ENCODE measurements at regions not wholly inside any gene's neighbourhood (a gene's known extent, or its start where the extent isn't known, plus 50 kb on each side); places are given as distances from the start of the nearest gene placed in this dataset.

DNA sequence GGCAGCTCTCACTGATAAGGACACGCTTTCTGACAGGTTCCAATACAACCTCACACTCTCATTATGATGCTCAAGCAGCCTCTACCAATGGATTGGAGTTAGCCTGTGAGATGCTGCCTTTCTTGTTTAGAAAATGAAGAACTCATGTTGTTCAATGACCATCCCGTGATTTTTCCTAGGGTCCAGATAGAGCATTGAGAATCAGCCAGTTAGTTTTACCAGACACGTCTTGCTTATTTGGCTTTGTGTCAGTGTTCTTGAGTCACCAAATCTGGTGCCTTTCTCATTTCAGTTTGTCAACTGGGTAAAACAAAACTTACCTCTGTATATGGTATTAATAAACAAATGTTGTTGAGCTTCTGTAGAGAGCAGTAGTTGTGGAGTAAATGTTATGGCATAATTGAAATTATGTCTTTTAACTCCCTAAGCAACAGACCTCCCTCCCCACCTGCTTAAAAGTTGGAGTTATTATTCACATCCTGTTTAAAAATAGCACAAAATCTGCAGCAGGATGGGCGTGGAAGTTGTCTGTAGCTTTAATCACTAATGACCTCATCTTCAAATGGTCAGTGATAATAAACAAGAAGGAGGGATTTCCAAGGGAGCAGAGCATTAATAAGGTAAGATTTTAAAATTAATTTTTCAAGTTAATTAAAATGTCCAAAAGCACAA, 167.3 kb downstream of the HRH4 start:
- Histone ChIP-seq H3K79me2 (ENCODE audit: insufficient read depth, low read length) (no peaks in the 10 kb centered on the region), H3K4me1 (ENCODE audit: insufficient read depth, low read length, poor library complexity, severe bottlenecking) (no peaks in the 10 kb centered on the region)

DNA sequence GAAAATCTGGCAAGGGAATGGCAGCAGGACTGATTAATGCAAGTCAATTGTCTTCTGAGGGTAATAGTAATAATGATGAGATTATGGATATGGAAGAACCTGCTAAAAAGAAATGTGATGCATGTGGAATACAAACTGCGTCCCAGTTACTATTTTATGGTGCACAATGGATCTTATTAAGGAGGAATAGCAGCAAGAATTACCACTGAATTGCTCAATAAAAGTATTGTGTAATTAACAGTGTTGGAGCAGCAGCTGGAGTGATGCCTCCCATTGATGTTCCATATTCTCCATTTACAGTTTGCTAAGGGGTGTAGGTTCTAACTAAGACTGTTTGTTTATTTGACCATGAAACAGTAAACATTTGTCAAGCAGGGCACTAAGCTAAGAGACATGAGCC, 167.9 kb downstream of the HRH4 start:
- no peaks in the 10 kb centered on the region for H4K20me1 ChIP-seq (ENCODE audit: insufficient read depth, low read length, poor library complexity, severe bottlenecking)
- no peaks in the 10 kb centered on the region for H3K4me1 ChIP-seq (ENCODE audit: insufficient read depth, low read length, poor library complexity, severe bottlenecking)
- no peaks in the 10 kb centered on the region for H3K9me3 ChIP-seq (ENCODE audit: insufficient read depth, low read depth, low read length)
- no peak overlapping the region for H3K4me3 ChIP-seq (ENCODE audit: low read length, poor library complexity, severe bottlenecking)
- H2AFZ ChIP-seq (ENCODE audit: low read length): no peak overlapping the region
- no peaks in the 10 kb centered on the region for H3K27me3 ChIP-seq (ENCODE audit: insufficient read depth, low read length, poor library complexity, severe bottlenecking)
- no peak overlapping the region for H3K9ac ChIP-seq (ENCODE audit: low read depth, low read length, poor library complexity, severe bottlenecking)
- no peak overlapping the region for H3K4me2 ChIP-seq (ENCODE audit: low read depth, low read length, poor library complexity, severe bottlenecking)
- TF ChIP-seq EZH2phosphoT487 (IDR thresholded peaks at IDR 0.05; ENCODE audit: borderline replicate concordance): no peak
- TF ChIP-seq, protein P1, sequence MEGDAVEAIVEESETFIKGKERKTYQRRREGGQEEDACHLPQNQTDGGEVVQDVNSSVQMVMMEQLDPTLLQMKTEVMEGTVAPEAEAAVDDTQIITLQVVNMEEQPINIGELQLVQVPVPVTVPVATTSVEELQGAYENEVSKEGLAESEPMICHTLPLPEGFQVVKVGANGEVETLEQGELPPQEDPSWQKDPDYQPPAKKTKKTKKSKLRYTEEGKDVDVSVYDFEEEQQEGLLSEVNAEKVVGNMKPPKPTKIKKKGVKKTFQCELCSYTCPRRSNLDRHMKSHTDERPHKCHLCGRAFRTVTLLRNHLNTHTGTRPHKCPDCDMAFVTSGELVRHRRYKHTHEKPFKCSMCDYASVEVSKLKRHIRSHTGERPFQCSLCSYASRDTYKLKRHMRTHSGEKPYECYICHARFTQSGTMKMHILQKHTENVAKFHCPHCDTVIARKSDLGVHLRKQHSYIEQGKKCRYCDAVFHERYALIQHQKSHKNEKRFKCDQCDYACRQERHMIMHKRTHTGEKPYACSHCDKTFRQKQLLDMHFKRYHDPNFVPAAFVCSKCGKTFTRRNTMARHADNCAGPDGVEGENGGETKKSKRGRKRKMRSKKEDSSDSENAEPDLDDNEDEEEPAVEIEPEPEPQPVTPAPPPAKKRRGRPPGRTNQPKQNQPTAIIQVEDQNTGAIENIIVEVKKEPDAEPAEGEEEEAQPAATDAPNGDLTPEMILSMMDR (conservative IDR thresholded peaks at IDR 0.05; ENCODE audit: low read length): no peak
- no peaks in the 10 kb centered on the region for H3K9me2 ChIP-seq (replicated peaks; ENCODE audit: low read depth, low read length)
- no peaks in the 10 kb centered on the region for H3F3A ChIP-seq (ENCODE audit: low read depth)
- H3K79me2 ChIP-seq (ENCODE audit: insufficient read depth, low read length): no peaks in the 10 kb centered on the region
- no peaks in the 10 kb centered on the region for H3K36me3 ChIP-seq (ENCODE audit: insufficient read depth, low read length)

More for the DNA sequence above, 167.3 kb downstream of the HRH4 start:
- no peak for TF ChIP-seq EZH2phosphoT487 (IDR thresholded peaks at IDR 0.05; ENCODE audit: borderline replicate concordance)
- TF ChIP-seq, protein P1 (conservative IDR thresholded peaks at IDR 0.05; ENCODE audit: low read length): no peak
- H3K4me3 ChIP-seq (ENCODE audit: low read length, poor library complexity, severe bottlenecking): no peak overlapping the region
- H3K9ac ChIP-seq (ENCODE audit: low read depth, low read length, poor library complexity, severe bottlenecking): no peak overlapping the region
- no peaks in the 10 kb centered on the region for H3F3A ChIP-seq (ENCODE audit: low read depth)
- H4K20me1 ChIP-seq (ENCODE audit: insufficient read depth, low read length, poor library complexity, severe bottlenecking): no peaks in the 10 kb centered on the region
- no peaks in the 10 kb centered on the region for H3K36me3 ChIP-seq (ENCODE audit: insufficient read depth, low read length)
- H3K9me2 ChIP-seq (replicated peaks; ENCODE audit: low read depth, low read length): no peaks in the 10 kb centered on the region
- H3K4me2 ChIP-seq (ENCODE audit: low read depth, low read length, poor library complexity, severe bottlenecking): no peak overlapping the region
- no peaks in the 10 kb centered on the region for H3K27me3 ChIP-seq (ENCODE audit: insufficient read depth, low read length, poor library complexity, severe bottlenecking)
- no peaks in the 10 kb centered on the region for H3K9me3 ChIP-seq (ENCODE audit: insufficient read depth, low read depth, low read length)
- H2AFZ ChIP-seq (ENCODE audit: low read length): no peak overlapping the region

DNA sequence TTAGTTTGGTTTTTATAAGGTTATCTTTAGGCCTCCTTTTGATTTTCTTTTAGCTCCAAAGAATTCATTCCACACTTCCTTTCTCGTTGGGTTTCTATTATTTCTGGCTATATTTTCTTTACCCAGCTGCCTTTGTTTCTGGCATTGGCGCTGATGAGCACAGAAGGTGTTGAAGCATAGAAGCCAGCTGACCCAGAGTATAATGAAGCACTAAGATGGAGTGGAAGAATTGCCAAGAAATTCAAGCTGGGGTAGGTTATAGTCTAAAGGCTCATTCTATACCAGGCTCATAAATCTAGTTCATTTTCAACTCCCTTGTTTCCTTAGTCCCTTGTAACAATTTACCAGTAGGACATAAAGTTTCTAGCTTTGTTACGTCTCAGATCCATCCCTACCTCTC, 169.5 kb downstream of the HRH4 start:
- no peaks in the 10 kb centered on the region for H4K20me1 ChIP-seq (ENCODE audit: insufficient read depth, low read length, poor library complexity, severe bottlenecking)
- no peaks in the 10 kb centered on the region for H3K9me3 ChIP-seq (ENCODE audit: insufficient read depth, low read depth, low read length)
- H3F3A ChIP-seq (ENCODE audit: low read depth): no peaks in the 10 kb centered on the region
- no peak overlapping the region for H3K4me2 ChIP-seq (ENCODE audit: low read depth, low read length, poor library complexity, severe bottlenecking)
- no peaks in the 10 kb centered on the region for H3K79me2 ChIP-seq (ENCODE audit: insufficient read depth, low read length)
- H3K36me3 ChIP-seq (ENCODE audit: insufficient read depth, low read length): no peaks in the 10 kb centered on the region
- no peaks in the 10 kb centered on the region for H3K4me1 ChIP-seq (ENCODE audit: insufficient read depth, low read length, poor library complexity, severe bottlenecking)
- H3K9ac ChIP-seq (ENCODE audit: low read depth, low read length, poor library complexity, severe bottlenecking): no peak overlapping the region
- no peak overlapping the region for H3K4me3 ChIP-seq (ENCODE audit: low read length, poor library complexity, severe bottlenecking)
- no peaks in the 10 kb centered on the region for H3K9me2 ChIP-seq (replicated peaks; ENCODE audit: low read depth, low read length)
- H3K27me3 ChIP-seq (ENCODE audit: insufficient read depth, low read length, poor library complexity, severe bottlenecking): no peaks in the 10 kb centered on the region
- no peak overlapping the region for H2AFZ ChIP-seq (ENCODE audit: low read length)
- TF ChIP-seq, protein P1 (conservative IDR thresholded peaks at IDR 0.05; ENCODE audit: low read length): no peak
- TF ChIP-seq EZH2phosphoT487 (IDR thresholded peaks at IDR 0.05; ENCODE audit: borderline replicate concordance): no peak

Data from Loucy (cell line).